HG03558 (cell line): ENCODE measurements at regions not wholly inside any gene's neighbourhood (a gene's known extent, or its start where the extent isn't known, plus 50 kb on each side); places are given as distances from the start of the nearest gene placed in this dataset.

Experiments used
- ATAC-seq: cut with Tn5 transposase; IDR thresholded peaks from one replicate; pipeline ENCODE4 v1.9.1; 2021; ENCODE audit warnings: moderate number of reproducible peaks; ENCODE audit not compliant: unreplicated experiment; ENCODE audit errors: extremely low read depth

DNA sequence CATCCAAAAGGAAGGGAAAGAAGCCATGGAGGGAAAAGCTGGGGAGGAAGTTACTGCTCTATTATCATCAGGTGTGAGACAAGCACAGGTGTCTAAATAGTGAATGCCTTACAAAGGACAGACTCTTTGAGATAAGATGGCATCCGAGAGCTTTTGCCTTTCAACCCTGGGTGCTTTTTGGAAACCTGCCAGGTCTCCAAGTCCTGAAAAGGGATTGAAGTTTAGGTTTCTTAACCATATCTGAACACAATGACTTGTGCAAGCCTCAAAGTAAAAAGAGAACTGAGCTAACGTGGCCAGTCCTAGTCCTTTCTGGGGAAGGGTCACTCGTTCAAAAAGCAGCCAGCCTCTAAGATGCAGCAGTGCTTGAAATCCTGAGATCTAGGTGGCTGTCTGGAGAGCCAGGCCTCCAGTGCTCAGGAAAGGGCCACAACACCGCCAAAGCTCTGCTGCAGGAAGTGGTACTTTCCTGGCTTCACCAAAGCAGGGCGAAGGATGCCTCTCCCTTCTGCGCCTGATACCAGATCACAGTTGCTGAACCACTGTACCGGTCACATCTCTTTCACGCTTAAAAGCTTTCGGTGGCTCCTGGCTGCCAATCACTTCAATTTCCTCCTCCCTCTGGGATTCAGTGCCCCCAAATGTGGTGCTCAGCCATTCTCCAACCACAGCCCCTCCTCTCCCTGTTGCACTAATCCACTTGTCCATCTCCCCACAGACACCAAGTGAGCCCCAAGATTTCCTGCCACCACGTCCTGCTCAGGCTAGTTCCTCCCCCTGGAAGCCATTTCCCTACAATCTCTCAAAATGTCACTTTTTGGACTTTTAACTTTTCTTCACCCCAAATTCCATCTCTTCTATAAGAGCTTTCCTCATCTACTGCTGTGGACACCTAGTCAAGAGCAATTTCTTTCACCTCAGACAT is 104.1 kb upstream of the LPP start:
- no peak for ATAC-seq

DNA sequence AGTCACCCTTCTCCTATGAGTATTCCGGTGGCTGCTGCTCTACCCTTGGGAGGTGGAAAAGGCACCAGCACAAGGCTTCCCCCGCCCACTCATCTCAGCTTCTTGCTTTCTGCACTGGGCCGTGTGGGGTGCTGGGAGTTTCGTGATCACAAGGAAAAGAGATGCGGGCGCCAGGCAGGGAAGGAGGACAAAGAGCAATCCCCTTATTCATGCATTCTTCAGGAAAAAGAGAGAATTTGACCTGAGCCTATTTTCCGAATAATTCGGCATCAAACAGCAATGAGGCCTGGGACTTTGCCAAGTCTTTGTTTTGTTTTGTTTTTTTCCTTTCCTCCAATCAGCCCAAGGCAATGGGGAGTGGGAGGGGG is 102.2 kb upstream of the LPP start:
- no peak for ATAC-seq

DNA sequence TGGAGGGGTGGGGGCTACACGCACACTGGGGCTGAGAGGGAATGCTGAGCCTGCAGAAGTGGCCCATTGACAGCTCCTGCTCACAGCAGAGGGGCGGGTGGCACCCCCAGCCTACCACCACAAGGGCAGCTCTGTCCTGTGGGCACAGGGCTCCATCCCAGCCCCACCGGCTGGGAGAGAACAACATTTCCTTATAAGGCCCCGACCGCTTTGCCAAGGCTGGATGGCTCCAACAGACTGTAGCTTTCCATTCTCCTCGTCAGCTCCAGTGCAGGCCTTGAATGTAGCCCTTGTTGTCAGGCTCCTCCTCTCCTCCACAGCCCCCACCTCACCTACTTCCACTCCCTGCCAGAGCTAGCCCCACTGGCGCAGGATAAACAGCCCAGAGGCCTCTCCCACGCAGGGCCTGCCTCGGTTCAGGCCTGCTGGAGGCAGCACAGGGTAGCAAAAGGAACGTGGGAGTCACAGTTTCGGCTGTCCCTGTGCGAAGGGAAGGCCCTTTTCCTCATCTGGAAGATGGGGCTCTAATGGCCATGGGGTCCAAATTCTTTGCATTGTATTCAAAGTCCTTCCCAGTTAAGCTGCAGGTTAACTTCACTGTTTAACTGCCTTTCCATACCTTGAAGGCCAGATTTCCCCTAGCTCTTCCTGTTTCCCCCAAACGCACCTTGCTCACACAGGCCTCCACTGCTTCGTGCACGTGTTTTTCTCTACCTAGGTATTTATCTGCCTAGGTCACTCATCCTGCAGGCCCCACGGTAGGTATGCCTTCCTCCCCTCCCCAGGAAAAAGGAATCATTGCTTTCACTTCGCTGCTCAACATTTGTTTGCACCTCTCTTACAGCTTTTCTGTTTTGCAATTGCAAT is 101.6 kb upstream of the LPP start:
- no peak for ATAC-seq

DNA sequence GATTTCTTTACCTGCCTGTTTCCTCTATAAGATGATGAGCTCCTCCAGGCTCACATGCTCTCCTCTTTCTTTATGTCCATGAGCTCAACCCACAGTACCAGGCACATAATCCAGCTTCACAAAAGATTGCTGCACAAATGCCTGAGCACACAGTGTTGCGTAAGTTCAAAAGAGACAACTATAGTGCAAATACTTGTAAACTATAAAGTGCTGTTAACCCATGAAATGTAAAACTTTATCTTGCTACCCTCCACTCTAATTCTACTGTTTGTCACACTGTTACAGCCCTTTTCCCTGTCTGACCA is 101.0 kb upstream of the LPP start:
- no peak for ATAC-seq

DNA sequence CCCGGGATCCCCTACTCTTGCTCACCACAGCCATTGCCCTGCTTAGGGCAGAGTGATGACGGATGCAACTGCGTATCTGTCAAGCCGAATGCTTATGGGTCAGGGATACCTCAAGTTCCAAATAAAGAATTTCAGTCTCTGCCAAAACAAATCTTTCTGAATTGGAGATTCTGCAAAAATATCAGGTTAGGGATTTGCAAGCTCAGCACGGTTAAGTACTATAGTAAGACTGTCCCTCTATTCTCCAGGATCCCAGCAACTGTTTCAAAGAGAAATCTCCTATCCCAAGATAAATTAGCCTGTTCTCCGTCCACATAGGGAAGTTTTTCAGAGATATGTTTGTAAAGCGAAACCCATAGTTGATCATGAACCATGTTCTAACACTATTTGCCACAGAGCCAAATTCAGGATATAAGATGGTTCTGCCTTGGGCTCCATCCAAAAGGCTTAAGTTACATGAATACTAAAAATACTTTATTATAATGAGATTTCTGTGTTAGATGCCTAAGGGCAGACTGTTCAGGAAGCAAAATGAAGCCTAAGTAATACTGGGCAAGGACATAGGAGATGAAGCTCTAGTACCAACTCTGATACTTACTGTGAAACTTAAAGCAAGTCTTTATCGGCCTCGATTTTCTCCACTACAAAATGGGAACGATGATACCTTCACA is 100.1 kb upstream of the LPP start:
- ATAC-seq: no peak

DNA sequence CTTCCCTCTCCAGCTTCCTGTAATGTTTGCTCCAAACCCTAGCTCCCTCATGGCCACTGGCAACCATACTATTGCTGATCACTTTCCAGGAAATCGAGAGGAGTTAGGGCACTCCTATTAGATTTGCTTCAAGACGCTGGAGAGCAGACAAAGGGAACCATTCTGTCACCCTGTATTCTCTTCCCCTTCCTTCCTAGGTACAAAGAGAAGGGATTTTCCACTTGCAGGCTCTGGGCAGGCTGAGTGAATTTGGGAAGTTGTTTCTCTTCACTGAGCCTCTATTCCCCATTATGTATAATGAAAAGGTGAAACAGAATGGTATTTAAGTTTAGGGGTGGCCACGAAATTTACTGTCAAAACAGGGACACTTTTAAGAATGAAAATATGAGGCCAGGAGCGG is 99.4 kb upstream of the LPP start:
- ATAC-seq: no peak

DNA sequence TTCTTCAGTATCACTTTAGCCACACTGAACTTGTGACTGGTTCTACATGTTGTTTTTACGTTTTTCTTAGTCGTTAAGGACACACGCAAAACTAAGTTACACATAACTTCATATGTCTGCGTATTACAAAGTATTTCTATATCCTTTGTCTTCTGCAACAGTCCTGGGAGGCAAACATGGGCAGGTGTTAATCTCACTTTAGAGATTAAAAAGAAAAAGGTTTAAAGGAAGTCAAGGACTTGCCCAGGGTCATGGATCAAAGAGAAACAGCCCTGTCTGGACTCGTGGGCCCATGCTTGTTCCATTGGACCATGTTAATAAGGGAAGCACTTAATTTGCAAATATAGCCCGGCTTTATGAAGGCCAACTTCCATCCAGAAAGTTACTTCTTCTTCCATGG is 98.6 kb upstream of the LPP start:
- ATAC-seq: no peak

DNA sequence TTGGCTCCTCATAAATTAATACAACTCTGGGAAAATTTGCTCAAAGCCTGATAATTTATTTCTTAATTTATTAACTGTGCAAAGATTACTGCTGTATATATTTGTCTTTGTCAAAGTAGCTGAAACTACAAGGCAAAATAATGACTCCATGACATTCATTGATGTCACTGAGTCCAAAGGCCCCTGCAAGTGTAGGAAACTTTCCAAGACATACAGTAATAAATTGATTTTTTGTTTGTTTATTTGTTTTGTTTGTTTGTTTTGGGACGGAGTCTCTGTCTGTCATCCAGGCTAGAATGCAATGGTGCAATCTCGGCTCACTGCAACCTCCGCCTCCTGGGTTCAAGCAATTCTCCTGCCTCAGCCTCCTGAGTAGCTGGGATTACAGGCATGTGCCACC is 96.8 kb upstream of the LPP start:
- ATAC-seq: no peak

DNA sequence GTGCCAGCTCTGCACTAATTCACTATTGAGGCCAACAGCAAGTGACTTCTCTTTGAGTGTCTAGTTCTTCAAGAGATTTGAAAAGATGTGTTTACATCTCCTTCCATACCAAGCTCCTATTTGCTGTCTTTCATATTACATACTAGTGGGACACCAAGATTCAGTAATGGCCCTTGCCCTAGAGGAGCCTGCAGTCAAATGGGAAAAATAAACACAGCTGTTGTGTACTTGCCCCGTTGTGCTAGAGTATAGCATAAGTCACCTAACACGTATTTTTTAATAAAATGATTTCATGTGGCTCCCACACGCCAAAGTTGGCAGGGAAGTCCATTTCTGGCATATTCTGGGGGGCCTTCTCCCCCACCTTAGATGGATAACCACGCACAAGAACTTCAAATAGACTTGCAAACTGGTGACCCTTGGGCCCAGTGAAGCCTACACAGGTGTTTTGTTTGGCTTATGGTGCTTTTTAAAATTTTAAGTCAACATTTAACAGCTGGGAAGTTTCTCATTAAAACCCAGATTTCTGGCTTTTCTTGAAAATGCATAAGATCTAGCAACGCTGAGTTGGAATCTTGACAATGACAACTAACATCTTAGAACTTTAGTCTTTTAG is 95.3 kb upstream of the LPP start:
- ATAC-seq: no peak

DNA sequence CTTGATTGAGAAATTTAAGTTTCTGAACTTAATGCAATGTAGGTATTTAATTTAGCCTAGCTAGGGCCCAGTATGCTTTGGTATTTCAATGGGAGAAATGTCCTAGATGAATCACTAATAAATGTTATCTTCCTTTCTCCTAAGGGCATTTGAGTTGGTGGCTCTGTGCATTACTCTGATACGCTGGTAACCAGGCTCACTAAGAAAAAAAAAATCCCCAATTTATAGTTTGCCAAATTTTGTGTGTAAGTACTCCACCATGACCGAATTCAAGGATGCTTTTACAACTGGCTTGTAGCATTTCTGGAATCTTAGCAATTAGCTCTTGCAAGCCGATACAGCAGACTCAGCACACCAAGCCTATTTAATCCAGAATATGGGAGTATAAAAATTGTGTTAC is 94.6 kb upstream of the LPP start:
- ATAC-seq: no peak

DNA sequence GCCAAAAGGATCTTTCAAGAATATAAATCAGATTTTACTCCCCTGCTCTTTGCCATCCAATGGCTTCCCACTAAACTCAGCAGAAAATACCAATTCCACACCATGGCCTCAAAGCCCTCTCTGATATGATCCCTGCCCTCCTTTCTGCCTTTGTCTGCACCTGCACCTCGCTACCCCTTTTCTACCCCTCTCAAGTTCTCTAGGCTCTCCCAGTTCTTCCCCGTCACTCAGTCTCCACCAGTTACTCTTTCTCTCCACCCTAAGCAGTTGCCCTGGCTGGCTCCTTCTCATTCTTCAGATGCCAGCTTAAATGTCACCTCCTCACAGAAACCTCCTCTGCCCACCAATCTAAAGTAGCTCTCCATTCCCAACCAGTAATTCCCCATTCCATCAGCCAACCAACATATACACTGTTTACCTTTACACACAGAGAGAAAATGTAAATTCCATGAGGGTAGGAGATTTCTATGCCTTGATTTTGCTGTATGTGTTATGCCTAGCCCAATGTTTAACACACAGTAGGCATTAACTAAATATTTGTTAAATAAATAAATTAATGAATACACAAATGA is 93.6 kb upstream of the LPP start:
- no peak for ATAC-seq

DNA sequence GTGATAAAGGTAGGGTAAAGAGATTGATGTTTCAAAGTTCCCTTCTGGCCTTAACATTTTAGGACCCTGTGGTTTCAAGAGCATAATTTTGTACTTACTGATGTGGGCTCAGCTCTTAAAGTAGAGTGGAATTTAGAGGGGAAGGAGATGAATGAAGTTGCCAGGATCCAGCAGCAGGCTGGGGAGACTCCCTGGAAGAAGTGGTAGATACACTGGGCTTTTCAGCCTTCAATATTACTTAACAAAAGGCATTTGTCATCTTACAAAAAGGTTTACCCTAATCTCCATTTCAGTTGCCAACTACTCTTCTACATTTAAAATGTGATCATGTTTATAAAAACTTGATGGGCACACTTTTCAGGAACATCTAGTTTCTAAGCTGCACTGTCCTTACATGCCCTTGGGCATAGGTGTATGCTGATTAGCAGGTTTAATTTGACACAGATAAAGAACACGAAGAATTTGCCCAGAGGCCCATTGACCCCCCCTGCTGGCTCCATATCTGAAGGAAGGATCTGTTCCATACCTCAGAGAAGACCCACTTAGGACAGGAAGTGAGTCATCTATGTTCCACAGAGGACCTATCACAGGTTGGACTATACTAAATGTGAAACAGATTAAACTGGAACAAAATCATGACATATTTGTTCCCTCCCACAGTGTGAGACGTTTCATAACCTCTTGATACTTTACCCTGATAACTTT is 93.0 kb upstream of the LPP start:
- no peak for ATAC-seq

DNA sequence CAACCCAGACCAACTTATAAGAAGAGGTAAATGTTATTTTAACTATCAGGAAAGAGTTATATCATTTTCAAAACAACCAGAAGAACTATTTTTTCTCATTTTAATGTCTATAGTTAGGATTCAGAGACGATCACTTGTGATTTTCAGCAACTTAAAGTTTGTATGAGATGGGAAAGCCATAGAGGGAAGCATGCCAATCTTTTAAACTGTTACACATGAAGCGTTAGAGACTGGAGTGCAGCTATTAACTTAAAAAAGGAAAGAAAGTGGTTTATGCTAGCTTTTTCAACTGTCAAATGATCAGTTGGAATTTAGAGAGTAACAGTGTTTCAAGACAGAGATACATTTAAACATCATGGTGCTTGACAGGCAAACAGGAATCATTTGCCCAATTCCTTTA is 91.7 kb upstream of the LPP start:
- no peak for ATAC-seq

DNA sequence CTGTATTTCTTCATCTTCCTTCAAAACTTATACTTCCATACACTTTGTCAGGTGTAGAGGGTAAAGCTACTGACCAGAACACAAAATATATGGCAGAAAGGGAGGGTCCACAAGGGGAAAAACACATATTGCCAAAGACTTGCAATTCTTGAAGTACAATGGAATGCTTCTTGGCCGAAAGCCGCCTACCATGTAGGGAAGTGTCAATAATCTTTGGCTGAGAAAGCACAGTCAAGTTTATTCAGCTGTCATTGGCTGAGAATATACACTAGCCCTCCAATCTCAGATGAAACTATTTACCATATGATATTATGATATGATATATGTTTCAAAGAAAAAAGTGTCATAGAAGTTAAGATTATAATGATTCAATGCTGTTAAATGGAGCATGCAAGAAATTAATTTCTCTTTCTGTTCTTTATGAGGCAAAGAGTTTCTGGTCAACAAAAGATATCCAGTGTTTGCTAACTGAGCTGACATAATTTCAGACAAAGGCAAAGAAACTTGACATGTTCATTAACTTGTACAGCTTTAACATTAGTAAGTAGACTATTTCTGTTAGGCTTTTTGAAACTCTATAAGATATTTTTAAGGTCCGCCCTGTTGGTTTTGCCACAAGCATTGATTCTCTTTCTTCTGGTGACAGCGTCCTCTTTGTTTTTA is 89.0 kb upstream of the LPP start:
- ATAC-seq: no peak

DNA sequence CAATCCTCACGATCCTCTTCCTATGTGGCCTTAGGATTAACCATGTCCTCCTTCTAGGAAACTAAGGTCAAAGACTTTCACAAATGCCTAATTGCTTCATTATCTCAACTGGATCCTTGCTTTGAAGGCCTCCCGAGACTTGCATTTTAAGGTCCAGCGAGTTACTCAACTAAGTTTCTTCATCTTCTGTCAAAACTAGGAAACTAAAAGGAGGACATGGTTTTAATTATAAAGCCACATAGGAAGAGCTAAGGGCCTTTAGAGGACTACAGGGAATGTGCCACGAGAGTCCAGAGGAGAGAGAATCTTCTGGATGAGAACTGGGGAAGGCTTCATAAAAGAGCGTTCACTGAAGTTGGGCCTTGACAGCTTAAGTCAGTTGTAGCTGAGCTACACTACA is 87.8 kb upstream of the LPP start:
- no peak for ATAC-seq

DNA sequence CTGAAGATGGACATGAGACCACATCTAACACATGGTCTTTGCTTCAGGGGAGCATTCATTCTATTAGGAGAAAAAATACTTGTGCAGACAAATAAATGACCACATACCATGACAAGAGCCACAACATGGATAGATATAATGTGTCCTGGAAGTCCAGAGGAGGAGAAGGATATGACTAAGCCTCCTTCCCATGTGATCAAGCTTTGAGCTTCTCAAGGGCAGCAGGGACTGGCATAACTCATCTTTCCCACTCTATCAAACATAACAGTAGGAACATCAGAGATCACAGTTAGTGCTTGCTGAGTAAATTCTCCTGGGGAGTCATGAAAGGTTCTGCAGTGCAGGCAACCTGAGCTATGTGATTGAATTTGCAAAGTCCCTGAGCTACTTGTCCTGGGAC is 86.0 kb upstream of the LPP start:
- no peak for ATAC-seq

DNA sequence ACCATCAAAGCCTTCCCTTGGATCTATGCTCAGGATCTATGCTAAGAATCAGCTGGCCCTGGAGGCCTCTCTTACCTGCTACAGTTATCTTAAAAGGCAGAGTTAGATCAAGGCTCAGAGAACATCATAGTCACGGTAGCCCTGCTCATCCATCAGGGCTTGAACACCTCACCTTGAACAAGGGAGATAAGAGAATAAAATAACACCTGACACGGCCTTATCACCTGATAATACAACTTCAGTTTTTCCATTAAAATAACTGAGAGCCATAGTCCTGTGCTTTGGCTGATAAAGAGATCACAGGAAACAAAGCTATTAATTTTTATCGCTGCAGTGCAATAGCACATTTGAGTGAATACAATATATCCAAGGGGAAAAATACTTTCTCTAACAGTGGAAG is 85.6 kb upstream of the LPP start:
- no peak for ATAC-seq

DNA sequence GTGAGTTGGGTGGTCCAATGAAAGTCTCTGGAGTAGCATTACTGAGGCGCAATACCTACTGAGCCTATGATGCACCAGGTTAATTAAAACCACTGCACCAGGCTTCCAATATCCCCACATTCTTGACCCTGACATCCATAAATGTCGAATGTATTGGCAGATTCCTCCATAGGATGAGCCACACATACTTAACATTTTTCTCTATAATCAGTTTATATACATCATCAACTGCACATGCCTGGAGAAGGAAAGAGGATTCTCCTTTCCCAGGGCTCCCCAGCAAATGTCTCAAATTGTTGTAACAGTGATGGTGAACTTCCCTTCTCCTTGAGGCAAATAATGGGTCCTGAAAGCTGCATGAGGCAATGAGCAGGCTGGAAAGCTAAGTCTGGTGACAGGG is 82.3 kb upstream of the LPP start:
- ATAC-seq: no peak

DNA sequence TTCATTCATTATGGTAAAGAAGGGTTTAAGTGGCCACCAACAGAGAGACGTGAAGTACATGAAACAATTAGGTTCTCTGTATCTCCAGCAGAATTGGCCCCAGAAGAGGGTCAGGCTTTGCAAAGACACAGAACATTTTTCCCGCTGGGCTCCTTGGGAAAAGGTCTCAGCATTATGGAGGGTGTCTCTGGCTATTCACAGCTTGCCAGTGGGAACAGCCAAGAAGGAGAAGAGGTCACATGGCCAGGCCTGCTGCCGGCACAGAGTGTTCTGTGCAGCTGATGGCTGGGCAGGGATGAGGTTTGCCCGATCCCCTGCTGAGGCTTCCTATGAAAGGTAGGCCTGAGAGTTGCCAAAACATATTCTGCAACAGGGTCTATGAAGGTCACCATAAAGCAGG is 77.8 kb upstream of the LPP start:
- no peak for ATAC-seq
